MM.1S (cell line): ENCODE measurements at regions not wholly inside any gene's neighbourhood (a gene's known extent, or its start where the extent isn't known, plus 50 kb on each side); places are given as distances from the start of the nearest gene placed in this dataset.
"Not testable (repeated sequence)": the region's sequence is repeated elsewhere in the genome, so short reads cannot be mapped to it uniquely, and the experiment has no call there.

Source experiments
- CTCF ChIP-seq: fragments of 300-600 bp; sonication (generic); IDR thresholded peaks from 2 replicates; pipeline ENCODE4 v1.5.1; 2016; ENCODE audit warnings: antibody characterized with exemption, low read length, mixed read lengths
- EZH2phosphoT487 ChIP-seq: fragments of 300-600 bp; sonication (generic); IDR thresholded peaks from 2 replicates; pipeline ENCODE4 v1.6.1; 2018; ENCODE audit warnings: antibody characterized with exemption, low read length

- TF ChIP-seq CTCF, EZH2phosphoT487: not testable (repeated sequence)
These were observed 361.1 kb downstream of the SRGAP2C start for GRCh38 chr1:121545899-121546298.
